Fibroblast of pulmonary artery (primary cell): ENCODE measurements at regions not wholly inside any gene's neighbourhood (a gene's known extent, or its start where the extent isn't known, plus 50 kb on each side); places are given as distances from the start of the nearest gene placed in this dataset.

Source experiments
- DNase-seq: peaks from one replicate; pipeline ENCODE4 v3.0.0-alpha.2; 2010; ENCODE audit warnings: low read depth
- H3K4me3 ChIP-seq: replicated peaks from 2 replicates; pipeline ENCODE4 v1.5.1; 2011; ENCODE audit warnings: low read depth, mild to moderate bottlenecking, control low read depth, low read length, moderate library complexity
- TF ChIP-seq, protein P1 (sequence below): IDR thresholded peaks from 2 replicates; pipeline ENCODE4 v1.5.1; 2011; ENCODE audit warnings: mild to moderate bottlenecking, control low read depth, low read length, inconsistent platforms; ENCODE audit errors: missing control alignments

DNA sequence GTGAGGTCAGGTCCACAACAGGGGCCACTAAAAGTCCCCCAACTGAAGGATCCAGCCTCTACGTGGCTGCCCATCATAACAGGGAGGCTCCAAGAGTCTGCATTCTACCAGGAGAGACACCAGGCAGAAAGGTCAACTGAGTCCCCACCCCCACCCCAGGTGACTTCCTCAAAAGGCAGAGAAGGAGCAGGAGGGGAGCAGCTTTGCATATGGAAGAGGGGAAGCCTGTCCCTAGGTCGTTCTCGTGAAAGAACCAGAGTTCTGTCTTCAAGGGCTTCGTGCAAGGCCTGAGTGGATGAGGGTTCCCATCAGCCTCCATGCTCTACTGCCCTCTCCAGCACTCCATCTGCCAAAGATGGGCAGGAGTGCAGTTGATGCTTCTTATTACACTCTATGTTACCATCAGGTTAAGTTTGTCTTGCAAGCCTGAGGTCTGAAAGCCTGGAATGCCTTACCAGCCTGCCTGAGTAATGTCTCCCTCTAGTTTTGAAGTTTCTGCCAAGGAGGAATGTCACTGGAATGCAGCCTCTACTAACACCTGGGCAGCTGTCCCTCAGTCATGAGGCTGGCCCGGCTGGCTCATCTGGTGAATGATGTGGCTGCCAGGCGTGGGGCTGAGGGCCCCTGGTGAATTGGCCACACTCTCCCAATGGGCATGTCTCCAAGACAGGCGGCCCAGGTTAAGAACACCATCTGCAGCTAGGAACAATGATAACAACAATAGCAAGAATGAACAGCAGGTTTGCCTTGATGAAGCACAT is 54.3 kb upstream of the SMNDC1 start:
- TF ChIP-seq, protein P1, sequence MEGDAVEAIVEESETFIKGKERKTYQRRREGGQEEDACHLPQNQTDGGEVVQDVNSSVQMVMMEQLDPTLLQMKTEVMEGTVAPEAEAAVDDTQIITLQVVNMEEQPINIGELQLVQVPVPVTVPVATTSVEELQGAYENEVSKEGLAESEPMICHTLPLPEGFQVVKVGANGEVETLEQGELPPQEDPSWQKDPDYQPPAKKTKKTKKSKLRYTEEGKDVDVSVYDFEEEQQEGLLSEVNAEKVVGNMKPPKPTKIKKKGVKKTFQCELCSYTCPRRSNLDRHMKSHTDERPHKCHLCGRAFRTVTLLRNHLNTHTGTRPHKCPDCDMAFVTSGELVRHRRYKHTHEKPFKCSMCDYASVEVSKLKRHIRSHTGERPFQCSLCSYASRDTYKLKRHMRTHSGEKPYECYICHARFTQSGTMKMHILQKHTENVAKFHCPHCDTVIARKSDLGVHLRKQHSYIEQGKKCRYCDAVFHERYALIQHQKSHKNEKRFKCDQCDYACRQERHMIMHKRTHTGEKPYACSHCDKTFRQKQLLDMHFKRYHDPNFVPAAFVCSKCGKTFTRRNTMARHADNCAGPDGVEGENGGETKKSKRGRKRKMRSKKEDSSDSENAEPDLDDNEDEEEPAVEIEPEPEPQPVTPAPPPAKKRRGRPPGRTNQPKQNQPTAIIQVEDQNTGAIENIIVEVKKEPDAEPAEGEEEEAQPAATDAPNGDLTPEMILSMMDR, result no peak
- H3K4me3 ChIP-seq, result no peak overlapping the region
- DNase-seq, result no peak

DNA sequence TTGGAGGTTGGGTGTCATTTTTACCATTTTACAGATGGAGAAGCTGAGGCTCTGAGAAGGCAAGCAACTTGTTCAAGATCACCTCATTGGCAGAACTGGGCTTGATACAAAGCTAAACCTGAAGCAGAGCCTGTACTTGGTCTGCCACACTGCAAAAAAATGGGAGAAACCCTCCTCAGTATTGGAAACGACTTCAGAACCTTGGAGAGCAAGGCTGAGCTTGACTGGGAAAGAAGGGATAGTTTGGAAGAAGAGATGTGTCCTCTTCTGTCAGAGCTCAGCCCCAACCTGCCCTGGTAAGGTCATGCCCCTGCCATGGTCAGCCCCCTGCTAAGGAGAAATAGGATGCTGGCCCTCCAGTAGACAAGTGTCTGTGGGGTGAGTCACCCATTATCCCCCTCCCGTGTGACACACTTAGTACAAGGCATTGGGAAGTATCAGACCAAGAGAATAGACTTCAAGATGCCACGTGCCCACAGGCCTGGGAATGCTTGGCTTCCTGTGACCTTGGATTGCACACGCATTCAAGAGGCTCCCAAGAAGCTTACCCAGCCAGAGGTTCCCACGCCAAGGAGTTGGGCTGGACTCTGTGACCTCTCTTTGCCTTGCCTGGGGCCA is 56.2 kb upstream of the SMNDC1 start:
- TF ChIP-seq, protein P1, result no peak
- H3K4me3 ChIP-seq, result no peak overlapping the region
- peak; percentile 33 for DNase-seq

DNA sequence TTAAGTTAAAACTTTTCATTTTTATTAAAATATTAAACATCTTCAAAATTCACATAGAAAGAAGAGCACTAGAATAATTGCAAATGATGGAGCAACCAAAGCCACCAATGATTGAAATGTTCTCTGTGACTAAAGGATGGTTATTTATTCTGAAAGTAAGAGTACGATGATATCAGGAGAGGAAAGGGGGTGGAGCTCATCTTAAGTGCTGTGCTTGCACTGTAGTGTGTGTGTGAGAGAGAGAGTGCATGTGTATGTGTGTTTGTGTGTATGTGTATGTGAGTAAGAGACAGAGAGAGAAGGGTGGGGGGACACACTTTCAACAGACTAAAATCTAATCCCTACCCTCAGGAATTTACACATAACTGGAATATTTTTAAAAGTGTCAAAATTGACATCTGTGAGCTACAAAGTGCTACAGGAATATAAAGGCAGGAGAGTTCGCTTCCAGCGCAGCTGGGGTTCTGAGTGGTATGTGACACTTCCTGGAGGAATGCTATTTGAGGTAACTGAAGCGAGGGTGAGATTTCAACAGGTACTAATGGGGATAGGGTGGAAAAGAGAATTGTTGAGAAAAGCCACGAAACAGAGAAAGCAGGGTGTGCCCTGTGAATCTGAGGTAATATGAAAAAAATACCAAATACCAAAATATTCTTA is 57.2 kb upstream of the SMNDC1 start:
- DNase-seq, result no peak
- TF ChIP-seq, protein P1, result no peak
- H3K4me3 ChIP-seq, result no peak overlapping the region

DNA sequence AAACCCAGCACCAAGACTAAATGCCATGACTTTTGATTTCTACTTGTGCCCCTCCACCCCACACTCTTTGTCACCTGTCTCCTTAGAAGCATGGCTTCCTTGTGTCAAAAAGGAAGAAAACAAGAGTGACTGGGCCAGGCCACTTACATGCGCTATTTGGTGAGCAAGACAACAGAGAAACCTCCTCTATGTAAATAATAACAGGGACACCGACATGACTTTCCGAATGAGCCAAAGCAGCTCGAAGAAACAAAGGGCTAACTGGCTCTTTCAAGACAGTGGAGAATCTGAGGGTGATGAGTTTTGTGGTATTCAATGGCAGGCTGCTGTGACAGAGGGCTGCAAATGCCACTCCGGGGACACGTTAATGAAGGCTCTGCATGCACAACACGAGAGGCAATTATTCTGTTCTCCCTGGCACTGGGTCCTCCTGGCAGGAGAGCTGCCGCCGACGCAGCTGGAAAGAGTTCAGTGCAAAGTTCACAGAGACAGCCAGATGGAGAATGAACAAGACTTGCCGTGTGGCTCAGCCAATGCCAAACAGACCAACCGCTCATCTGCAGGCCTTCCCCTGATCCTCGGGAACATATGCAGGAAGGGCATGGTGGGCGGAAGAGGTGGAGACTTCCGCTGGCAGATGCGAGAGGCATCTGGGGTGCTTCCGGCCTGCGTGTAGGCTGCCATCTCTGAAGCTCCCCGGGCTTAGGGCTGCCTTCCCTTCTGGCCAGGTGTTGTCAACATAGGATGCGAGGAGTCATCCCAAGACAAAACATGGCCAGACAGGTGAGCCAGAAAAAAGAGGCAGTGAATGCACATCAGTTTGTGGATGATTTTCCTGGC is 59.1 kb upstream of the SMNDC1 start:
- no peak overlapping the region for H3K4me3 ChIP-seq
- TF ChIP-seq, protein P1, result no peak
- DNase-seq, result no peak

DNA sequence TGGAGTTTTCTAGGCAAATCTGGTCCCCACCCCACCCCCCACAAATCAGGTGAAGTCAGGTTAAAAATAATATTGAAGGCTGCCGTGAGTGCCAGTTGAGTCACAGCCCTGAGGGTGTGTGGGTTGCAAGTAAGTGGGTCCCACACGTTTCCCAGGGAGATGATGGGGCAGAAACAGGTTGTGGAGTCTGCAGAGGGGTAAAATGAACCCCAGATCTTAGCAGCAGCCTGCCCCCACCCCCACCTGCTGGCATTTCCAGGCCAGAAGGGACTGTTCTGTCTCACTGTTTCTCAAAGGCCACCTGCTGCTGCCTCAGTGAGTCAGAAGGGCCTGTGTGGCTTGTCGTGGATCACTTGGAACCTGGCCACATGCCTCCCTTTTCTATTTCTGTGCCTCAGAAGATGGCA is 59.8 kb upstream of the SMNDC1 start:
- H3K4me3 ChIP-seq, result no peak overlapping the region
- TF ChIP-seq, protein P1, result no peak

DNA sequence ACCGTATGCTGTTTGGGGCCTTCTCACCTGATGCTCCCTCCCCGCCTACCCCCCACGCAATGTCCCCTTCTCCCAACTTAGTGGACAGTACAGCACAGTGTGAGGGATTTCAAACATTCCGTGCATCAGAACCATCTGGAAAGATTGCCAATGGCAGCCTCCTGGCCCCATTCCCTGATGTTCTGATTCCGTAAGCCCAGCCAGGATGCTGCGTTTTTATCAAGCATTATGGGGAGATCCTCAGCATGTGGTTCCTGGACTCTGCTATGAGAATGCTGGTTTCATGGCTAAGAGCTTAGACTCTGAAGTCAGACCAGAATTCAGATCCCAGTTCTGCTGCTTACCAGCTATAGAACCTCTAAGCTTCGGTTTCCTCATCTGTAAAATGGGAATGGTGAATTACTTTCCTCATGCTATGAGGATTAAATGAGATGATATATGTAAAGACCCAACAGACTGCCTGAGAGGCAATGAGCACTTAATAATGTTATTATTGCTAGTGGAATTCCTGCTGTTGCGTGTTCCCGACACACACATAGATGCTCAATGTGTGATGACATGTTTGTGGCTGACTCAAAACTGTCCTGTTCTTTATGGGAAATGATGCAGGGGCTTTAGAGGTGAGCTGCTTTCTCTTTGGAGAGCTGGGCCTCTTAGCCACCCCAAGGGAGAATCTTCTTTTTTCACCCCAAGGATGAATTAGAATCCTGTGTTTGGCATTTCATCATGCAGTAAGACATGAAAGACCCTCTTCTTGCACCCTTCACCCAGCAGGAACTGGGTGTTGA is 60.8 kb upstream of the SMNDC1 start:
- DNase-seq, result no peak
- no peak overlapping the region for H3K4me3 ChIP-seq
- TF ChIP-seq, protein P1, result no peak

More for the DNA sequence above, 59.8 kb upstream of the SMNDC1 start:
- no peak for DNase-seq
